ENCODE measurements at regions not wholly inside any gene's neighbourhood (a gene's known extent, or its start where the extent isn't known, plus 50 kb on each side); places are given as distances from the start of the nearest gene placed in this dataset.

DNA sequence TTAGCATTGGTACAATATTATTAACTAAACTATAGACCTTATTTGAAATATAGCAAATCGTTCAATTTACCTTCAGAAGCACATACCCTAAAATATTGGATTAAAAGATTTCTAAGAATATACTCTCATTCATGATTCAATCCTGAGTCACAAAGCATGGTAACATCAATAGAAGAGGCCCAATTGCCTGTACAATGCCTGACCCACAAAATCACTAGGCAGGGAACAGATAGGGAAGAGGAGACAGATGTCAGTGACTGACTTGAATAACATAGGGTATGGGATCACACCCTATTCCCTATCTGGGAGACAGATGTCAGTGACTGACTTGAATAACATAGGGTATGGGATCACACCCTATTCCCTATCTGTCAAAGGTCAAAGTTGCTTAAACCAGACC, 611.6 kb upstream of the VRK2 start:
- intact Hi-C loops (cut with DNase I) = no loop called here
- WGBS, 4 donors = 84 to 97% (median 92%) methylated on average over 1 of the region's 1 CpG
- TF ChIP-seq, protein P1, sequence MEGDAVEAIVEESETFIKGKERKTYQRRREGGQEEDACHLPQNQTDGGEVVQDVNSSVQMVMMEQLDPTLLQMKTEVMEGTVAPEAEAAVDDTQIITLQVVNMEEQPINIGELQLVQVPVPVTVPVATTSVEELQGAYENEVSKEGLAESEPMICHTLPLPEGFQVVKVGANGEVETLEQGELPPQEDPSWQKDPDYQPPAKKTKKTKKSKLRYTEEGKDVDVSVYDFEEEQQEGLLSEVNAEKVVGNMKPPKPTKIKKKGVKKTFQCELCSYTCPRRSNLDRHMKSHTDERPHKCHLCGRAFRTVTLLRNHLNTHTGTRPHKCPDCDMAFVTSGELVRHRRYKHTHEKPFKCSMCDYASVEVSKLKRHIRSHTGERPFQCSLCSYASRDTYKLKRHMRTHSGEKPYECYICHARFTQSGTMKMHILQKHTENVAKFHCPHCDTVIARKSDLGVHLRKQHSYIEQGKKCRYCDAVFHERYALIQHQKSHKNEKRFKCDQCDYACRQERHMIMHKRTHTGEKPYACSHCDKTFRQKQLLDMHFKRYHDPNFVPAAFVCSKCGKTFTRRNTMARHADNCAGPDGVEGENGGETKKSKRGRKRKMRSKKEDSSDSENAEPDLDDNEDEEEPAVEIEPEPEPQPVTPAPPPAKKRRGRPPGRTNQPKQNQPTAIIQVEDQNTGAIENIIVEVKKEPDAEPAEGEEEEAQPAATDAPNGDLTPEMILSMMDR (IDR thresholded peaks at IDR 0.05) = no peak
- TF ChIP-seq POLR2A (IDR thresholded peaks at IDR 0.05) = no peak

GRCh38 chr2:57437077-57437476, 609.5 kb upstream of the VRK2 start:
- 69 to 76% (median 71%) methylated on average over 1 of the region's 1 CpG for WGBS, 4 donors
- intact Hi-C loops (cut with DNase I) = no loop called here
- no peaks in the 10 kb centered on the region for H3K27me3 ChIP-seq
- no peak overlapping the region for H3K4me3 ChIP-seq
- H3K36me3 ChIP-seq (replicated peaks in 1 of 2) = no peaks in the 10 kb centered on the region
- H3K27ac ChIP-seq = no peak overlapping the region
- TF ChIP-seq, protein P1 (IDR thresholded peaks at IDR 0.05) = no peak
- TF ChIP-seq POLR2A (IDR thresholded peaks at IDR 0.05) = no peak
- H3K9me3 ChIP-seq (replicated peaks in 1 of 3) = no peaks in the 10 kb centered on the region
- no peak for DNase-seq
- no peaks in the 10 kb centered on the region for H3K4me1 ChIP-seq (replicated peaks in 1 of 2)

More for the DNA sequence above, 611.6 kb upstream of the VRK2 start:
- no peaks in the 10 kb centered on the region for H3K36me3 ChIP-seq (replicated peaks in 1 of 2)
- no peaks in the 10 kb centered on the region for H3K4me1 ChIP-seq (replicated peaks in 1 of 2)
- no peak overlapping the region for H3K4me3 ChIP-seq
- H3K27ac ChIP-seq = no peak overlapping the region
- no peak for DNase-seq
- no peaks in the 10 kb centered on the region for H3K9me3 ChIP-seq (replicated peaks in 1 of 3)
- no peaks in the 10 kb centered on the region for H3K27me3 ChIP-seq

- TF ChIP-seq POLR2A (IDR thresholded peaks at IDR 0.05) = no peak
- TF ChIP-seq, protein P1 (IDR thresholded peaks at IDR 0.05) = no peak
- no peak for DNase-seq
- Histone ChIP-seq H3K9me3 (replicated peaks in 1 of 3) (no peaks in the 10 kb centered on the region), H3K36me3 (replicated peaks in 1 of 2) (no peaks in the 10 kb centered on the region), H3K4me1 (replicated peaks in 1 of 2) (no peaks in the 10 kb centered on the region), H3K4me3 (no peak overlapping the region), H3K27me3 (no peaks in the 10 kb centered on the region), H3K27ac (no peak overlapping the region)
- intact Hi-C loops (cut with DNase I) = no loop called here
- WGBS, 4 donors = 89 to 100% (median 93%) methylated on average over 1 of the region's 1 CpG
Measured at GRCh38 chr2:57440437-57440836, 606.2 kb upstream of the VRK2 start.

- Histone ChIP-seq H3K4me3 (no peak overlapping the region), H3K36me3 (replicated peaks in 1 of 2) (no peaks in the 10 kb centered on the region), H3K9me3 (replicated peaks in 1 of 3) (no peaks in the 10 kb centered on the region), H3K27ac (no peak overlapping the region), H3K27me3 (no peaks in the 10 kb centered on the region), H3K4me1 (replicated peaks in 1 of 2) (no peaks in the 10 kb centered on the region)
- 82 to 88% (median 87%) methylated on average over 2 of the region's 2 CpGs for WGBS, 4 donors
- intact Hi-C loops (cut with DNase I) = no loop called here
- DNase-seq = no peak
- no peak for TF ChIP-seq POLR2A (IDR thresholded peaks at IDR 0.05)
- TF ChIP-seq, protein P1 (IDR thresholded peaks at IDR 0.05) = no peak
Measured at GRCh38 chr2:57443086-57443485, 603.5 kb upstream of the VRK2 start.
